GM21717 (cell line): ENCODE measurements at regions not wholly inside any gene's neighbourhood (a gene's known extent, or its start where the extent isn't known, plus 50 kb on each side); places are given as distances from the start of the nearest gene placed in this dataset.
A peak's percentile ranks its signal among the peaks of the same experiment; 100 is the strongest.

Experiments
- ATAC-seq: cut with Tn5 transposase; IDR thresholded peaks from one replicate; pipeline ENCODE4 v1.9.1; 2021; ENCODE audit warnings: mild to moderate bottlenecking, moderate library complexity; ENCODE audit not compliant: unreplicated experiment

DNA sequence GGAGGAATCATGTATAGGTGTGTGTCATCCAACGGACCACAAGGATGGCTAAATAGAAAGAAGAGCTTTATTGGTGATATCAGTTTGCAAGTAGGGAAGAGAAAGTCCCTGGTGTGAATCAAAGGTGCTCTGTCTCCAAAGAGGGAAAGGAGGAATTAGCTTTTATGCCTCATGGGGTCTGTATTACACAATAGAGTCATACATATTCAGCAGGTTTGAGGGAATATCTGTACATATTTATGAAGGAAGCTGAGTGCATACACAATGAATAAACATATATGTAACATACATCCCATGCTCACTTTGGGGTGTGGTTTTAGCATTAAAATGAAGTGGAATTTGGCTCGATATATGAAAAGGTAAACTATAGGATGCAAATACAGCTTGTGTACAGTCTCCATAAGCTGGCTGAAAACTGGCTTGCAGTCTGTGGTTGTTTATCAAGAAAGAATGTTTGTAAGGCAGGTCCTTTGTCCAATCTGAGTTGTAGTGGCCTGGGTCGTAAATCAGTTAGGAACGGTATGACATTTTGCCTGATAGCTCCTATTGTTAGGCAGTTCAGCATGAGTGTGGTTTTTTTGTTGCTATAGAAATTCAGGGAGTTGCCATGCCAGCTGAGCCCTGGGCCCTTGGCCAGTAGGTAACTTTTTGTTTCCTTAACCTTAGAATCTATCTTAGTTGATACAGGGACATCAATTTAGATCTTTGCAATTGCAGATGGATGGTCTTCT lies 198.0 kb upstream of the ZP4 start:
- no peak for ATAC-seq

DNA sequence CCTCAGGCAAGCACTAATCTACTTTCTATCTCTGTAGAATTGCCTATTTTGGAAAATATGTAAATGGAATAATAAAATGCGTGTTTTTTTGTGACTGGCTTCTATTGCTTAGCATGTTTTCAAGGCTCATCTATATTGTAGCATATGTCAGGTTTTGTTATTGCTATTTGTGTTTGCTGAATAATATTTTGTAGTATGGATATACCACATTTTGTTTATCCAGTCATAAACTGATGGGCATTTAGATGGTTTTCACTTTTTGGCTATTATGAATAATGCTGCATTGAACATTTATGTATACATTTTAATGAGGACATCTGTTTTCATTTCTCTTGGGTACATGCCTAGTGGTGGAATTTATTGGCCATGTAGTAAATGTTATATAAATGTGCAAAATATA lies 183.3 kb upstream of the ZP4 start:
- no peak for ATAC-seq

DNA sequence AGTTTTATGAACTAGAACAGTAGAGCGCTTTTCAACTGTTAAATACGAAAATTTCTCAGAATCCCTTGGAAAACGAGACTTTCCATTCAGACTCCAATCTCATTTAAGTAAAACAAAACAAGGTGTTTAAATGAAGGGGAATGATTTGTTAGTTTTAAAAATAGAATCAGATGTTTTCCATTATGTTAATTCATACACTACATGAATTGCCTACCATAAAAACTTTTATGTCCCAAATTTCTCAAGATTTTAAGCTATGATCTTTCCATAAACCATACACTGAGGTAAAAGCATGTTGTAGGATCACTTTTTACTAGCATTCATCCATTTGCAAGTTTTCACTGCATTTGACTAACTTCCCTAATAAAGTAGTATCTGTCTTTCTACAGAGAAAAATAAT lies 180.3 kb upstream of the ZP4 start:
- no peak for ATAC-seq

DNA sequence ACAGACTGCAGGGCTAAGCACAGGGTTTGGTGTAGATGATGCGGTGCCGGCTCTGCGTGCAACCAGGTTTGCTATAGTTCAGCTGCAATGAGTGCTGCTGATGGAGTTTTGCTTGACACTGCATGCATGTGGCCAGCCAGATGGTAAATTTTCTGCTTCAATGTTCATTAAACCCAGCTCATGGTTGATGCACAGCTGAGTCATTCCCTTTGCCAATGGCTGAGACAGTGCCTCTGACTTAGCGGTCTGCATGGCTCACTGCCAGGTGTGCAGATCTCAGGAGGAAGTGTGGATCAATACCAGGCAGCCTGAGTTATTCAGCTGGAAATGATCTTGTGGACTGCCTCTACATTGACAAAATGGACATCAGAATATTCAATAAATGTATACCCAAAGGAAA lies 172.7 kb upstream of the ZP4 start:
- ATAC-seq: peak; percentile 50

DNA sequence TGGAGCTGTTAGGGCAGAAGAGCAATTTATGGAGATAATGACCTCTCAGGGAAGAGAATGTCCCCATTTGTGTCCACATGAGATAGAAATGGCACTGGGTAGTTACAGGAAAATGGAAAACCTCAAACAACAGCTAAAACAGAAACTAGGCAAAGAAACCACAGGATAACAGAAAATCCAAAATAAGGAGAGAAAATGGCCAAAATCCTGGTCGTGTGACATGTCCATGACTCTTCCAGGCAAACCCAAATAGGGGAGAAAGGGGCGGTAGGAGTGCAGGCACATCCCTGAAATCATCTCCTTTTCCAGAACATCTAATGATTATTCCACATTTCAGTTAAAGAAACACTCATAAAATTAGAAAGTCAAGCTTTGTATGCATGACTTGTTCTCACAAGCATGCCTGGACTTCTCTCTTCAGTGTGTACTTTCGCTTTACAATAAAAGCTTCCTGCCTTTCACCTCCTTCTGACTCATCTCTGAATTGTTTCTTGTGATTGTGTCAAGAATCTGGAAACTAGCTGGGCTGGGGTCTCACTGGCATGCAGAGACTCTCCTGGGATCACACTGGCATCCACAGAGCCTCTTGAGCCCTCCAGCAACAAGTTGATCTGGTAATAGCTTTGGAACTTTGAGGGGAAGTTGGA lies 171.4 kb upstream of the ZP4 start:
- ATAC-seq: peak; percentile 68

DNA sequence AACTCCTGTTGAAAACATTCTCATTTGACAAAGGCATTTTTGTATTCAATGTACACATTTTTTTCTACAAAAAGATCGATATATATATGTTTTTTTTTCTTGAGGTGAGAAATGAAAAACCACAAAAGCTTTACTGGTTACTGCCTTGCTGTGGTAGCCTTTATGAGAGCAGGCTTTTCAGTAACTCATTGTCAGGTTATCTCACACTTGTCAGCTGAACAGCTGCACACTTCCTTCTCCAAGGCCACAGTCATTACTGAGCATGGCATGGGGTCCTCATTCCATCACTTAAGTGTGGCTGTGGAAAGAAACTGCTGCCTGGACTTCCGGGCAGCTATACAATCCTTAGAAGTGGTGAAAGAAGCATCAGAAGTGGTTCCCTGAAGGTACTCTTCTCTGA lies 169.3 kb upstream of the ZP4 start:
- peak; percentile 80 for ATAC-seq

DNA sequence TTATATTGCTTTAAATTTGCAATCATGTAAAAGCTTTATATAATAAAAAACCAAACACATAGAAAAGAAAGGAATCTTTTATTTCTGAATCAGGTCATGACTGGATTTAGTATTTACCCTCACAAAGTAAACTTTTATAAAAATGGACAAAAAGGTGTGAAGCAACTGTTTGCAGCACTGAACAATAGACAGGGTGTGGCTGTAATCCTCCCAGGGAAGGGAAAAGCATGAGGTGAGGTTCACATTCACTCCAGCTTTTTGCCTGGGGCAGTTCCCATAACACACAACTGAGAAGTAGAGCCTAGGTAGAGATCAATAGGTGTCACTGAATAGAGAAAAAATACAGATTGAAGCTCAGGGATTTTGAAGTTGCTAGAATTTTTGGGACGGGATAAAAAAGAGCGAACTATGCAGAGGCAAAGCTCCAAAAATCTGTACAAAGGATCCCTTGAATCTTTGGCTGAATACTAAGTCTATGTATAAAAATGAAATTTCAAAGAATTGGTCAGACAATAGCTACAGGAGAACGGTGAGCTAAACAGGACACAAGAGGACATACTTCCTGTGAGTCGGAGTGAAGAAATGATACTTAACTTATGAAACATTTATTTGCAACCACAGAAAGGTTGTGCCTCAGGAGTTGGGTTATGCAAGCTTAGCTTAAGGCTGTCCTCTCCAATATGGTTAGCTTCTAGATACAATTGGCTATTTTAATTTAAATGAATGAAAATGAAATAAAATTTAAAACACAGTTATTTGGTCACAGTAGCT lies 162.0 kb upstream of the ZP4 start:
- no peak for ATAC-seq

DNA sequence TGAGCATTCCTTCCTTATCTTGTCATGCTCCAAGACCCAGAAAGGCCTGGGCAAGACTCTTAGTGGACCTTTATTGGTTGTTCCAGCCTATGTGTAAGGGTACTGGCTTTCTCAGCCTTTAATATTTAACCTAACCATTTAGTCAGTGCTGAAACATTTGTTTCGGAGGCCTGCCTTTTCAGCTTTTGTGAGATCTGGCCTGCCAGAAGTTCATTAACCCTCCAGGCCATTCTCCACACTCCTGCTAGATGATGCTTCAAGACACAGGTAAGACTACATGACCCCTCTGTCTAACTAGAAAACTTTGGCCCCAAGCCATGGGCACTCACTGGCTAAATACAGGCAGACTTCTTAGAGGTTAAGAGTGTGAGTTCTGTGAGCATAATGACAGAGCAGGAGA lies 138.4 kb upstream of the ZP4 start:
- ATAC-seq: no peak

DNA sequence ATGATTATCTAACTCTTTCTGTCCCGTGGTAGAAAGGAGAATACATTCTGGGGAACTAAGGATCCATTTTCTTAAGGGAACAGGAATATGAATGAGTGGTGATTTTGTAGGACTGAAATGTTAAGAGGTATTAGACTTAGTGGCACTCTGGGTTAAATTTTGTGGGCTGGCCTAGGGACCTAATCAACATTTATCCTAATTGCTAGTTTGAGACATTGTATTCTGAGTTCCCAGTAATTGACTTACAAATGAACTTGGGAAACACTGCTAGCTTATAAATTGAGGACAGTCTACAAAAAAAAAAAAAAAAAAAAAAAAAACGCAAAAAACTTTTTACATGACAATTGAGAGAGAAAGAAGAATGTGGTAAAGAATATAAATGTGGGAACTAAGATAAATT lies 136.6 kb upstream of the ZP4 start:
- no peak for ATAC-seq

DNA sequence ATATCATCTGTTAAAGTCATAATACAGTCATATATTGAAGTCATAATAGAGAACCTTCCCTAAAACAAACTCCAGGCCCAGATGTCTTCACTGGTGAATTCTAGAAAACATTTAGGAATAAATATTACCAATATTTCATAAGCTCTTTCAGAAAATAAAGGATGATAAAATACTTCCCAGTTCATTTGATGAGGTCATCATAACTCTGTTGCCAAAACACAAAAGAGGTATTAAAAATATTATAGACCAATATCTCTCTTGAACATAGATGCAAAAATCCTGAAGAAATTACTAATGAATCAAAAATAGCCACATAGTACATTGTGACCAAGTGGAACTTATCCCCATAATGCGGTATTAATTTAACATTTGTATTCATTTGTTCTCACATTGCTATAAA lies 132.4 kb upstream of the ZP4 start:
- no peak for ATAC-seq

DNA sequence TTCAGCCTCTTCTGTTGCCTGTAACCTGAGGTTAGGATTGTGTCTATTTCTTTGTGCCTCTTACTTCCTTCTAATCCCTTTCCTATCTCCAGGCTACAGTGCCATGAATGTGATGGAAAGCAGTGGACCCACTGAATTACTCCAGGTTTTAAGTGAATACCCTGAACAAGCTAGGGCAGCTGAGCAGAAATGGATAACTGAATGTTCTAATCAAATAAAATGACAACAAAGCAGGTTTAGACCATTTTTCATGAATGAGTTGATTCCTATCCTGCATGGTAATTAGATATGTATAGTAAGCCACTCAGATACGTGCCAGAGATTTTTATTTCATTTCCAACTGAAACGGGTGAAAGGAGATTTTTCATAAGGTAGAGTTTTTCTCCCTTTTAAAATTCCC lies 127.5 kb upstream of the ZP4 start:
- ATAC-seq: no peak

DNA sequence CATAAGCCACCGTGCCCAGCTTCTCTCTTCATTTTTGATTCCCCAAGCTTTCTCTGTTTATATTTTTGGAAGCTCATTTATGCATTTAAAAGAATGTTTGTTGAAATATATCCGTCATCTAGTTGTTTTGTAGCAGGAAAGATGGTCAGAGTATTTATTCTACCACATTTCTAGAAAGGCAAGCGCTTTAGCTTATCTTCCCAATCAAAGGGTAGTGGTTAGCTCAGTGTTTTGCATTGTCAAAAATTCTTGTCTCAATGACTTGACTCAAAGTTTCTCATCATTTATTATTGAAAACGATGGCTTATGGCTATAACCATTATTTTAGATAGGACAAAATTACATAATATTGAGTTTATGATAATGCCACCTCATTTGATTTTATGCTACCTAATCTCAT lies 116.1 kb upstream of the ZP4 start:
- no peak for ATAC-seq

DNA sequence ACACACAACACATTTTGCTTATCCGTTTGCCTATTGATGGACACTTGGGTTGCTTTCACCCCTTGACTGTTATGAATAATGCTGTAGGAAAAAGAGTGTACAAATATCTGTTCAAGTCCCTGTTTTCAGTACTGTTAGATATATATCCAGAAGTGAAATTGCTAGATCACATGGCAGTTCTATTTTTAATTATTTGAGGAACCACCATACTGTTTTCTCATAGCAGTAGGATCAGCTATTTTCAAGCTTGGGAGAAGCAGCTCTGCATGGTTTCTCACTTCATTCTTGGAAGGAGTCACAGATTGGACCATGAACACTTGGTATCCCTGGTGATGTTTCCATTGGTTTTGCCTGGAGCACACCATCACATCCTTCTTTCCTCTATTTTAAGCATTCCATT lies 114.4 kb upstream of the ZP4 start:
- no peak for ATAC-seq

DNA sequence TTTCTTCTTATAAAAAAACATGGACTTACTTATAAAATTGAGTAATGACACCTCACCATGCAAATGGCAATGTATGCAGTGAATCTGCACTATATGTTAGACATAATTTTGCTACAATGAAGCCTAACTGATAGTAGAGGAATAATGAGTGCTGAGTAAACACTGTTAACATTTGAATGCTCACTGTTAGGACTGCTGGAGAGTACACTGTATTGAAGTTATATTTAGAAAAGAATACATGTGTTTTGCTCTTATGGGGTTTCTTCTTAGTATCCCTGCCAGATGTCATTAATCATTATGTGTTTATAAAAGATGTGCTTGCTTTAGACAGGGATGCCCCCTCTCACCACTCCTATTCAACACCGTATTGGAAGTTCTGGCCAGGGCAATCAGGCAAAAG lies 111.1 kb upstream of the ZP4 start:
- ATAC-seq: no peak

DNA sequence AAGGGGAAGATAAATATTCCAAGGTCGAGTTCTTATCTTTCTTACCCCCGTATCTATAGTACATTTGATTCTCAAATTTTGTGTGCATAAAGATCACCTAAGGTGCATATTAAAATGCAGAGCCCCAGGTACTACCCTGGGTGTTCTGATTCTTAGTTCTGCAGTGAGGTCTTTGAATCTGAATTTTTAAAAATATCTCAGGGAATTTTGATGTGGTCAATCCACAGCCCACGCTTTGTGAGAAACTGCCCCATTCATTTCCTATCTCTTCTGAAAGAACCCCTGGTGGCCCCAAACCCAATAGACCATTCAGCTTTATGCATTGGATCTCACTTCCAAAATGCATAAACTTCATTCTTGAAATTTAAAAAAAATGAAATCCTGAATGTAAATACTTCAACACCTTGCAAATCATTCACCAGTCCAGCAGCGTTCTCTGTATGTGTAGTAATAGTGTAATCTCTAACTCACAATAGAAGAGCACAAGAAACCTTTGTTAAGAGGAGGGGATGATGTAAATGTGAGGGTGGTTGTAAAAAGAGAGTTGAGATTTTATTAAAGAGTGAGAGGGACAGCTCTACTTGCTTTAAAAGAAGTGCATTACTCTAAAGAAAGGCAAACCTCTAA lies 108.8 kb upstream of the ZP4 start:
- ATAC-seq: no peak

DNA sequence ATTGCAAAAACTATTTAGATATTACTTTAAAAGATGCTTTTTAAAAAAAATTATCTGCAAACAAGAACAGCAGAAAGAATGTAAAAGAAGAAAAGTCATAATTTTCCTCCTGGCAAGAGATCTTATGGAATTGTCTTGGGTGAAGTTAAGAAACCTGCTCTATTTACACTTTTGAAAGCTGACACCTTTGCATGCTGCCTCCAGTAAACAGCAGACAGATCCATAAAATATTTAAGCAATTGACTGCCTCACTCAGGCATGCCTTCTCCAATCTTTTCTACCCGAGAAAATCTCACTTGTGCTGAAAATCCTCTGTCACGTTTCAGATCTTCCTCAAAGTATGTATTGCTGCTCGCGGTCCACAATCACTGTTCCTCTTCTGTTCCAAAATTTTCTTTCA lies 107.9 kb upstream of the ZP4 start:
- no peak for ATAC-seq

DNA sequence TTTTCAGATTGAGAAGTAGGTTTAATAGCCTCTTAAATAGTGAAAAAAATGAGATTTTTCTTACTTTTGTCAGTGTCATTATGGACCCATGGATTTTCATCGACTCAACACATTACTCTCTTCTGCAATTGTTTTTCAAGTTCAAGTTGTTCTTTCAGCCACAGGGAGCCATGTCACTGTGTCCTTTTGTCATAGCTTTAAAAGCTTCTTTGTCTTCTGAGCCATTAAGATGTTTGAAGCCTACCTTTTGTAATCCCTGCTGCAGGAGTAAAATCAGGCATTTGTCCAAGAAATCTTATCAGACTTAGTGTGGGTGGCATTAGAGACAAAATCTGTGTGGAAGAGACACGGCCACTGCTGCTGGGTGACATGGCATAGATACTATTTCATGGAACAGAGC lies 92.8 kb upstream of the ZP4 start:
- no peak for ATAC-seq

DNA sequence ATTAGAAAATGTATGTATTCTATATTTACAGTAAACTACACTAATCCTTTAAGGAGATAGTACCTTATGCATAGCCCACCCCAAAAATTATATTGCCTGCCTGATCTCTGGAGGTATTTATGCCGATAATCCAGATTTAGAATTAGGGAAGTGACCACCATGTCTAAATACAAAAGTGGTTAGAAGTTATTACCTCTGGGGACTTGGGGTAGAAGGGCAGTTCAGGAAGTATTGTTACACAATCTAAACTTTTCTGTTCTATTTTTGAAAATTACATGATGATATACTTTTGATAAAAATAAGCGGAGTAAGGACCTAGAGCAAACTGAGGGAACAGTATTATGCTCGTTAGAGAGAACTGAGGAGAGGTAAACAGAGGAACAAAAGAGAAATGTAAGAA lies 90.5 kb upstream of the ZP4 start:
- ATAC-seq: no peak

DNA sequence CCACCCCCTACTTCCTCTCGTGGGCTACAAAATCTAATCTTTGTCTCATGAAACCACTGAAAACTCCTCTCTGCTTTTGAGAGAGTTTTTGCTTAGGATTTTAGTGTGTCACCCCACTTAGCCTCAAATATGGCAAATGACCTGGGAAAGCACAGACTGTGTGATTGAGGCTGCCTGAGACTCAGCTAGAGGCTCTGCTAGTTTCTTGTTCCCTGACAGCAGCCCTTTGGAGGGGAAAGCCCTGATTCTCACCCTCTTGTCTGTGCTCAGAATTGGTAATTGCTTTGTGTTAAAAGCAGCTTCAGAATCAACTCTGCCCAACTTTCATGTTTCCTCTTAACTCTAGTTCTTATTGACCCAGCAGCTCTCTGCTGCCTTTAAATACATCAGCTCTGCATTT lies 85.6 kb upstream of the ZP4 start:
- ATAC-seq: no peak

DNA sequence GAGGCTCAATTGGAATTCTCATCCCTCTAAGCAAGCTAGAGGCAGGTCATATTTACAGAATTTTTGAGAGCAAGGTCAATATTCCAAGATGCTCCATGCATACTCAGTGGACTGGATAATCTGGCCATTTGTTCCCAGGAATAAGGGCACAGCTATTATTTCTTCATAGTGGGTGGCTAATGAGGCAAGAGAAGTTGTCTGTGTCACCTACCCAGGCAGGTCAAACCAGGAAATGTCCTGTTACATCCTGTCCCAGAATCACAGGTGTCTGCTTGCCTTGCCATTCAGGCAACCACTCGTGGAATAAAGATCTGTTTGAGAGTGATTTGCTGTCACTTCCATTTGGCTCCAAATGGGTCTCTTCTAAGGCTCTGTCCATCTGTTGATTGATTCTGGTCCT lies 85.2 kb upstream of the ZP4 start:
- ATAC-seq: no peak

DNA sequence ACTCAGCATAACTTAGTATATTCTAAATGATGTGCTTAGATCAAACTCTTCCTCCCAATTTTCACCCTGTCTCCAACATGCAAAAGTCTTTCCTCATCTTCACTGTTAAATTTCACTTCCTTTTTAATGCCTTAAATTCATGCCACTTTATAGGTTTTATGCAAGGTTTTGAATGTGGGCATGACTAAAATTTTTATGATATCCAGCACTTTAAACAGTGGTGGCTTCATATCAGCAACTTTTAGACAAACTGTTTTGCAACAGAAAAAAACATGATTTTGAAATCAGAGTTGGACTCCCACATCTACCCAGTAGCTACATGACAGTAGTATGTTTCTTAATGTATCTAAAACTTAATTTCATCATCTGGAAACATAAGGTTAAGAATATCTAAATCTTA lies 84.7 kb upstream of the ZP4 start:
- ATAC-seq: no peak

DNA sequence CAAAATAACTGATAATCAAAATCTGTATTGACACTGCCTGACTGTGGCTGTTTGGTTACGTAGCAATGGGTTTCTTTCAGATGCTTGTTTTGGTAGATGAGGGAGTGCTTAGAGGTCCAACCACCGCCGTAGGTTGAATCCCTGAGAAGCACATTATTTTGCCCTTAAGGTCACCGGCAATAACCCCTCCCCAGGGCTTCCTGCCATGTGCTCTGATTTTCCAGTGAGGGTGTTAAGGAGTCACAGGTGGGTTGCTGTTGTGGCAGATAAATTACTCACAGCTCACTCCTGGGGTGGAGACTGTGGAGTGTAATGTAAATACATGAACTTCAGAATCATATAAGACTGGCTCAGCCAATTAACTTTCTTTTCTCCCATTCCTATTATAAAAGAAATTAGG lies 81.5 kb upstream of the ZP4 start:
- no peak for ATAC-seq
